ENCODE measurements at regions not wholly inside any gene's neighbourhood (a gene's known extent, or its start where the extent isn't known, plus 50 kb on each side); places are given as distances from the start of the nearest gene placed in this dataset.

DNA sequence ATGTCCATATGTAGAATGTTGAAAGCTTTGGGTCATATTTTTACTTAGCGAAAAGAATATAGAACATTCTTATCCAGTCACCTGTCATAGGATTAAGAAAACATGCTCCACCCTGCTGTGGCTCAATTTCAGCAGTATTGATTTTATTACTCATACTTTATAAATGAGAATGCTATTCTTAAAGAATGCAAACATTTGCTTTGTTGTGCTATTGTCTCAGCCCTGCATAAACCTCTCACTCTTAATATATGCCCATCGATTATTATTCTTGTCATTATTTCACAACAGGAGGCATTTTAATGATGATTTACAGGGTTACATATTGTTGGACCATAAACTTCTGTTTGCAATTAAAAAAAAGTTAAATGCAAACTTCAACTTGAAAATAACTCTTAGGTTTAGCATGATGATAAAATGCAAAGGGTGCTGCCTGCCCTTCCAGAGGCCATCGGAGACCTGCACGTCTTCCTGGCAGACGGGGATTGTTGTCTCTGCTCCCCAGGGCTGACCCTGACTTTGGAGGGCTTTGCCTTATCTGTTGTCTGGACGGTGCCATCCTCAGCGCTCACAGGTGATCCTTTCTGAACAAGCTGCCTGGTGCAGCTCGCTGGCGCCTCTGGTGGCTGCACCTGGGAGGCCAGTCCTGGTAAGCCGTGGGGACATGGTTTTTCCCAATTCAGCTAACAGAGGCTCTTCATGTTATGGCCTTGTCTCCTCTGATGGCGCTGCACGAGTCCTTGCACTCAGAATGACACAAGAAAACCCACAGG is 50.0 kb upstream of the SHH start:
- no peak overlapping the region for H3K9ac ChIP-seq (ENCODE audit: low read length)
- no peaks in the 10 kb centered on the region; the same call in 1 of the 2 replicates for H3K4me1 ChIP-seq (ENCODE audit: control insufficient read depth, insufficient read depth, low read length)
- H3K27ac ChIP-seq (ENCODE audit: low read depth, low read length) = no peak overlapping the region
- no peak overlapping the region for H3K4me3 ChIP-seq (ENCODE audit: low read depth, low read length)
- H3K36me3 ChIP-seq (ENCODE audit: control insufficient read depth, insufficient read depth, low read length) = no peaks in the 10 kb centered on the region
- peaks cover 37% of the 10 kb centered on the region for H3K27me3 ChIP-seq (ENCODE audit: control insufficient read depth, insufficient read depth, low read length)
- no peaks in the 10 kb centered on the region for H3K9me3 ChIP-seq (ENCODE audit: control insufficient read depth, insufficient read depth, low read depth, low read length)

Measured in HUES6 (cell line).